ENCODE measurements at regions not wholly inside any gene's neighbourhood (a gene's known extent, or its start where the extent isn't known, plus 50 kb on each side); places are given as distances from the start of the nearest gene placed in this dataset.

GRCh38 chr20:48270885-48271284 lies 485.6 kb upstream of the SULF2 start:
- TF ChIP-seq CTCF (IDR thresholded peaks at IDR 0.05) (no peak), EZH2phosphoT487 (IDR thresholded peaks at IDR 0.05) (no peak), EZH2 (IDR thresholded peaks at IDR 0.05) (no peak)
